Endothelial cell of umbilical vein (primary cell): ENCODE measurements at regions not wholly inside any gene's neighbourhood (a gene's known extent, or its start where the extent isn't known, plus 50 kb on each side); places are given as distances from the start of the nearest gene placed in this dataset.

Experiments used
- BruUV-seq: library from RNA; stranded (reverse); fragments of 400-500 nt; replicated peaks from 2 replicates; lab custom pipeline; 2021; lab: Mats Ljungman, UMichigan
- CTCF ChIA-PET: fragments of 300-600, 350-600 bp; sonication (Branson Sonifier 250); formaldehyde crosslinking; loops from one replicate; lab custom pipeline; 2021; ENCODE audit warnings: antibody characterized with exemption, inconsistent platforms; lab: Charles Lee
- POLR2A ChIA-PET: fragments of 300-600, 350-600 bp; sonication (Branson Sonifier 250); formaldehyde crosslinking; loops from one replicate; lab custom pipeline; 2021; ENCODE audit warnings: antibody characterized with exemption, inconsistent platforms; lab: Charles Lee
- DNase-seq: peaks from one replicate; pipeline ENCODE4 v3.0.0-alpha.2; 2011; ENCODE audit warnings: low read depth, low spot score
- FAIRE-seq: peaks from 2 replicates; lab custom pipeline; 2011; peaks lifted over from hg19 to GRCh38; lab: Jason Lieb, UNC
- H2AFZ ChIP-seq: 2 replicates; pipeline ENCODE4 v1.6.0; 2012; ENCODE audit warnings: low read depth, low read length, control low read depth, inconsistent platforms
- H3K27ac ChIP-seq: 2 replicates; pipeline ENCODE4 v1.5.1; 2011; ENCODE audit warnings: low read depth, mild to moderate bottlenecking, control low read depth, low read length, moderate library complexity; ENCODE audit not compliant: insufficient read depth
- H3K27me3 ChIP-seq, 2 experiments: 2 replicates each; pipeline versions ENCODE4 v1.6.0 to v1.6.1; 2011; ENCODE audit warnings: low read length in 2 of 2, mixed read lengths in 1 of 2; ENCODE audit not compliant: control insufficient read depth in 2 of 2, insufficient read depth in 2 of 2
- H3K36me3 ChIP-seq, 2 experiments: 2 replicates in 1 of 2; 3 replicates in 1 of 2; pipeline ENCODE4 v1.5.1; 2011; ENCODE audit warnings: low read length in 2 of 2, mild to moderate bottlenecking in 1 of 2, moderate library complexity in 1 of 2; ENCODE audit not compliant: control insufficient read depth in 2 of 2, insufficient read depth in 2 of 2; ENCODE audit errors: extremely low read depth in 1 of 2
- H3K4me1 ChIP-seq: 3 replicates; pipeline ENCODE4 v1.5.1; 2011; ENCODE audit warnings: mild to moderate bottlenecking, low read length; ENCODE audit not compliant: control insufficient read depth, insufficient read depth; ENCODE audit errors: extremely low read depth
- H3K4me2 ChIP-seq: 2 replicates; pipeline ENCODE4 v1.6.1; 2011; ENCODE audit warnings: low read length, control low read depth, mixed read lengths; ENCODE audit not compliant: insufficient read depth
- H3K4me3 ChIP-seq, 3 experiments: fragments of 200-600 bp in 1 of 3; sonication (generic), shearing (Covaris generic) in 1 of 3; replicated peaks in 1 of 3; 2 replicates each; pipeline ENCODE4 v1.5.1; 2011 to 2016; ENCODE audit warnings: control low read depth in 3 of 3, low read length in 3 of 3, mild to moderate bottlenecking in 2 of 3, inconsistent platforms in 1 of 3, low read depth in 1 of 3, moderate library complexity in 1 of 3; ENCODE audit not compliant: insufficient read depth in 1 of 3
- H3K79me2 ChIP-seq: 2 replicates; pipeline ENCODE4 v1.6.0; 2012; ENCODE audit warnings: low read length, inconsistent platforms; ENCODE audit not compliant: control insufficient read depth, insufficient read depth
- H3K9ac ChIP-seq: replicated peaks from 2 replicates; pipeline ENCODE3; 2011; ENCODE audit warnings: low read length, control low read depth; ENCODE audit not compliant: insufficient read depth; ENCODE audit errors: extremely low read depth
- H3K9me1 ChIP-seq: replicated peaks from 3 replicates; pipeline ENCODE4 v1.6.0; 2011; ENCODE audit warnings: mild to moderate bottlenecking, low read length; ENCODE audit not compliant: control insufficient read depth, insufficient read depth; ENCODE audit errors: extremely low read depth
- H3K9me3 ChIP-seq: replicated peaks from 2 replicates; pipeline ENCODE4 v1.5.1; 2012; ENCODE audit warnings: low read length, inconsistent platforms; ENCODE audit not compliant: control insufficient read depth, insufficient read depth
- H4K20me1 ChIP-seq: replicated peaks from 2 replicates; pipeline ENCODE3; 2011; ENCODE audit warnings: mild to moderate bottlenecking, low read length; ENCODE audit not compliant: control insufficient read depth, insufficient read depth; ENCODE audit errors: extremely low read depth
- CTCF ChIP-seq, 2 donors: IDR thresholded peaks; 1 replicate in 1 of 2; 2 replicates in 1 of 2; pipeline ENCODE4 v1.5.1; 2011; ENCODE audit warnings: low read length in 2 of 2, mild to moderate bottlenecking in 2 of 2, moderate library complexity in 2 of 2, control low read depth in 1 of 2, inconsistent platforms in 1 of 2, low read depth in 1 of 2; ENCODE audit not compliant: insufficient read depth in 1 of 2; ENCODE audit errors: extremely low read depth in 1 of 2
- EZH2 ChIP-seq: IDR thresholded peaks from 2 replicates; pipeline ENCODE4 v1.6.1; 2012; ENCODE audit warnings: borderline replicate concordance, low read depth, mild to moderate bottlenecking, moderate library complexity, low read length, inconsistent platforms; ENCODE audit not compliant: severe bottlenecking
- FOS ChIP-seq: IDR thresholded peaks from 2 replicates; pipeline ENCODE4 v1.6.1; 2011; ENCODE audit warnings: mild to moderate bottlenecking, low read length, moderate library complexity, borderline replicate concordance; ENCODE audit not compliant: insufficient read depth
- GATA2 ChIP-seq: IDR thresholded peaks from 2 replicates; pipeline ENCODE4 v1.7.0; 2011; ENCODE audit warnings: low read depth, mild to moderate bottlenecking, moderate library complexity, mixed read lengths, low read length; ENCODE audit not compliant: insufficient read length, insufficient read depth
- JUN ChIP-seq: IDR thresholded peaks from 2 replicates; pipeline ENCODE4 v1.6.1; 2011; ENCODE audit warnings: borderline replicate concordance, low read depth; ENCODE audit not compliant: insufficient read length, insufficient read depth
- MAX ChIP-seq: IDR thresholded peaks from 2 replicates; pipeline ENCODE4 v1.6.1; 2011; ENCODE audit not compliant: insufficient read depth, insufficient read length
- MYC ChIP-seq: IDR thresholded peaks from one replicate; pipeline ENCODE4 v1.6.1; 2011; ENCODE audit warnings: mild to moderate bottlenecking, low read depth, low read length
- POLR2A ChIP-seq: IDR thresholded peaks from 2 replicates; pipeline ENCODE4 v1.6.1; 2012; ENCODE audit warnings: low read depth, mild to moderate bottlenecking, control low read depth, low read length
- POLR2AphosphoS5 ChIP-seq: IDR thresholded peaks from 2 replicates; pipeline ENCODE4 v1.6.1; 2012; ENCODE audit warnings: low read depth, mild to moderate bottlenecking, control low read depth, low read length, moderate library complexity; ENCODE audit not compliant: insufficient read depth
- dilution Hi-C: fragments of 300-500 bp; cut with MboI; formaldehyde crosslinking; loops from one replicate; pipeline ENCODE4 v1.15.0; 2019; ENCODE audit warnings: low sequenced_read_pairs; ENCODE audit not compliant: extremely low pct_ligation_motif_present
- intact Hi-C: fragments of 100-400 bp; cut with micrococcal nuclease; formaldehyde crosslinking; loops from one replicate; pipeline ENCODE4 v1.10.0; 2022

- dilution Hi-C loops (no loop called here), intact Hi-C loops (loop anchor here (5.0 kb wide), 1 partner anchor 259 kb away; no protein-coding TSS in a partner anchor)
- ChIA-PET CTCF (interaction anchor here (2.5 to 6.5 kb wide), 2 partner anchors 28 to 34 kb away, joined by 25 to 279 read pairs; no protein-coding TSS in a partner anchor), POLR2A (no interaction called here)
- no peaks in the 10 kb centered on the region for H3K36me3 ChIP-seq
- FAIRE-seq: no peak
- no peaks in the 10 kb centered on the region for H4K20me1 ChIP-seq
- H3K9me1 ChIP-seq: no peaks in the 10 kb centered on the region
- H2AFZ ChIP-seq: no peak overlapping the region
- no peak for DNase-seq
- BruUV-seq: no TSS peak
- H3K4me3 ChIP-seq: no peak overlapping the region
- H3K4me1 ChIP-seq: no peaks in the 10 kb centered on the region
- no peaks in the 10 kb centered on the region for H3K79me2 ChIP-seq
- peaks cover 2 to 6% of the 10 kb centered on the region in 2 experiments for H3K27me3 ChIP-seq
- no peak overlapping the region for H3K9ac ChIP-seq
- H3K4me2 ChIP-seq: no peak overlapping the region
- H3K27ac ChIP-seq: no peak overlapping the region
- no peaks in the 10 kb centered on the region for H3K9me3 ChIP-seq
- TF ChIP-seq MAX (no peak), JUN (no peak), CTCF (IDR thresholded peaks at IDR 0.05; ENCODE audit: extremely low read depth in 1 of 2, insufficient read depth in 1 of 2, low read depth in 1 of 2, low read length in 2 of 2) (no peak), EZH2 (no peak), POLR2AphosphoS5 (no peak), GATA2 (no peak), POLR2A (no peak), MYC (no peak), FOS (no peak)
These were observed 65.8 kb upstream of the EMX2 start for GRCh38 chr10:117476716-117477115.
